ENCODE measurements at regions not wholly inside any gene's neighbourhood (a gene's known extent, or its start where the extent isn't known, plus 50 kb on each side); places are given as distances from the start of the nearest gene placed in this dataset.

DNA sequence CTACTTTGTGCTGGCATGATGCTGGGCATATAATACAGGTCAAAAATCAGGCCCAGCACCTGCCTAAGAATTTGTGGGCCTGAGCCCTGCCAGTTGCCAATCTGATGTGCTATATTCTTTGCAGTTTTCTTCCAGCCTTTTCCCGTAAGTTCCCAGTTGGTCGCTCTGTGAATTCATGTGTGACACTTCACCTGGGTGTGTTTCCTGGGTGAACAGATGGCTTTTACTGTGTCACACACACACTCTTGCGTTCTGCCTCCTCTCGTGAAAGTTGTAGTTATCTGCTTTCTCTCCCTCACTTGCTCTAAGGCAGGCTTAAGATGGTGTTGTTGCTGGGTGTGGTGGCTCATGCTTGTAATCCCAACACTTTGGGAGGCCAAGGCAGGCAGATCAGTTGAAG, 153.5 kb upstream of the DMRT1 start:
- no peak for TF ChIP-seq CTCF (IDR thresholded peaks at IDR 0.05)
- TF ChIP-seq POLR2A (IDR thresholded peaks at IDR 0.05): no peak
- TF ChIP-seq POLR2AphosphoS5 (IDR thresholded peaks at IDR 0.05): no peak

All from prostate gland (tissue), 2 donors.